Neural progenitor cell (in vitro differentiated cells): ENCODE measurements at regions not wholly inside any gene's neighbourhood (a gene's known extent, or its start where the extent isn't known, plus 50 kb on each side); places are given as distances from the start of the nearest gene placed in this dataset.

Source experiments
- CTCF ChIP-seq: fragments of 200-600 bp; sonication (generic); IDR thresholded peaks from 2 replicates; pipeline ENCODE4 v1.5.1; 2017; ENCODE audit warnings: antibody characterized with exemption, mild to moderate bottlenecking
- EZH2 ChIP-seq: fragments of 200-600 bp; sonication (generic); IDR thresholded peaks from 2 replicates; pipeline ENCODE4 v1.6.1; 2017; ENCODE audit warnings: antibody characterized with exemption, mild to moderate bottlenecking, moderate library complexity

DNA sequence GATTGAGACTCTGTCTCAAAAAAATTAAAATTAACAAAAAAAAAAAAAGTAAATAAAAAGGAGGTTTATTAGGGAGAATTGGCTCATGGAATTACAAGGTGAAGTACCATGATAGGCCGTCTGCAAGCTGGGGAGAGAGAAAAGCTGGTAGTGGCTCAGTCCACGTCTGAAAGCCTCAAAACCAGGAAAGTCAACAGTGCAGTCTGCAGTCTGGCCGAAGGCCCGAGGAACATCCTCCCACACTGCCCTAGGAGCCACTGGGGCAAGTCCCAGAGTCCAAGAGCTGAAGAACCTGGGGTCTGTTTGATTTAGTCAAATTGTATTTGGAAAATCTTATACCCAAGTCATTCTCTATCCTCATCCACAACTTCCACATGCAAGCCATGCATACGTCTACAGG, 59.0 kb upstream of the RAB18 start:
- TF ChIP-seq CTCF: no peak
- TF ChIP-seq EZH2: no peak
